ENCODE measurements at regions not wholly inside any gene's neighbourhood (a gene's known extent, or its start where the extent isn't known, plus 50 kb on each side); places are given as distances from the start of the nearest gene placed in this dataset.

GRCh38 chr12:18207266-18207665 lies 54.1 kb upstream of the PIK3C2G start:
- Mint-ChIP-seq H3K9me3 (ENCODE audit: unreplicated experiment) (no peaks in the 10 kb centered on the region), H3K4me1 (ENCODE audit: low read depth, unreplicated experiment) (no peaks in the 10 kb centered on the region), H3K4me3 (ENCODE audit: unreplicated experiment) (no peak overlapping the region), H3K27ac (ENCODE audit: unreplicated experiment) (no peak overlapping the region), H3K27me3 (ENCODE audit: low read depth, unreplicated experiment) (no peaks in the 10 kb centered on the region), H3K36me3 (ENCODE audit: low read depth, unreplicated experiment) (no peaks in the 10 kb centered on the region)
- Histone ChIP-seq H4K20me1 (ENCODE audit: insufficient read depth, low read length) (no peaks in the 10 kb centered on the region), H3K9me3 (ENCODE audit: insufficient read depth, low read depth, low read length) (no peaks in the 10 kb centered on the region), H3K4me2 (ENCODE audit: low read length) (no peak overlapping the region), H3K4me3 (ENCODE audit: insufficient read depth, low read depth, low read length) (no peak overlapping the region), H3K27me3 (ENCODE audit: insufficient read depth, low read length) (no peaks in the 10 kb centered on the region), H2AFZ (ENCODE audit: low read depth, low read length) (no peak overlapping the region), H3K27ac (ENCODE audit: low read depth, low read length) (no peak overlapping the region), H3K79me2 (ENCODE audit: insufficient read depth, low read length) (no peaks in the 10 kb centered on the region), H3K4me1 (ENCODE audit: insufficient read depth, low read length) (no peaks in the 10 kb centered on the region), H3K9ac (ENCODE audit: low read length) (no peak overlapping the region), H3K36me3 (ENCODE audit: insufficient read depth, low read length) (no peaks in the 10 kb centered on the region)
- TF ChIP-seq EZH2 (IDR thresholded peaks at IDR 0.05; ENCODE audit: insufficient read depth, low read length): no peak
- DNase-seq (ENCODE audit: low read depth) (no peak), FAIRE-seq (no peak)

GRCh38 chr12:18206198-18206597 lies 55.1 kb upstream of the PIK3C2G start:
- no peaks in the 10 kb centered on the region for H3K27me3 Mint-ChIP-seq (ENCODE audit: low read depth, unreplicated experiment)
- Histone ChIP-seq H3K27me3 (ENCODE audit: insufficient read depth, low read length) (no peaks in the 10 kb centered on the region), H3K4me1 (ENCODE audit: insufficient read depth, low read length) (no peaks in the 10 kb centered on the region), H3K4me3 (ENCODE audit: insufficient read depth, low read depth, low read length) (no peak overlapping the region), H3K79me2 (ENCODE audit: insufficient read depth, low read length) (no peaks in the 10 kb centered on the region), H2AFZ (ENCODE audit: low read depth, low read length) (no peak overlapping the region), H3K36me3 (ENCODE audit: insufficient read depth, low read length) (no peaks in the 10 kb centered on the region), H3K9ac (ENCODE audit: low read length) (no peak overlapping the region), H4K20me1 (ENCODE audit: insufficient read depth, low read length) (no peaks in the 10 kb centered on the region), H3K27ac (ENCODE audit: low read depth, low read length) (no peak overlapping the region), H3K9me3 (ENCODE audit: insufficient read depth, low read depth, low read length) (no peaks in the 10 kb centered on the region), H3K4me2 (ENCODE audit: low read length) (no peak overlapping the region)
- DNase-seq (ENCODE audit: low read depth) (no peak), FAIRE-seq (no peak)
- H3K9me3 Mint-ChIP-seq (ENCODE audit: unreplicated experiment): no peaks in the 10 kb centered on the region
- no peaks in the 10 kb centered on the region for H3K4me1 Mint-ChIP-seq (ENCODE audit: low read depth, unreplicated experiment)
- H3K27ac Mint-ChIP-seq (ENCODE audit: unreplicated experiment): no peak overlapping the region
- H3K4me3 Mint-ChIP-seq (ENCODE audit: unreplicated experiment): no peak overlapping the region
- H3K36me3 Mint-ChIP-seq (ENCODE audit: low read depth, unreplicated experiment): no peaks in the 10 kb centered on the region
- TF ChIP-seq CTCF (IDR thresholded peaks at IDR 0.05; ENCODE audit: insufficient read depth, low read depth, low read length): no peak
- no peak for TF ChIP-seq EZH2 (IDR thresholded peaks at IDR 0.05; ENCODE audit: insufficient read depth, low read length)

- H3K4me3 Mint-ChIP-seq (ENCODE audit: unreplicated experiment): no peak overlapping the region
- H3K27ac Mint-ChIP-seq (ENCODE audit: unreplicated experiment): no peak overlapping the region
- Histone ChIP-seq H3K36me3 (ENCODE audit: insufficient read depth, low read length) (no peaks in the 10 kb centered on the region), H3K9me3 (ENCODE audit: insufficient read depth, low read depth, low read length) (no peaks in the 10 kb centered on the region), H3K27me3 (ENCODE audit: insufficient read depth, low read length) (no peaks in the 10 kb centered on the region), H3K4me1 (ENCODE audit: insufficient read depth, low read length) (no peaks in the 10 kb centered on the region), H3K27ac (ENCODE audit: low read depth, low read length) (no peak overlapping the region), H3K4me2 (ENCODE audit: low read length) (no peak overlapping the region), H4K20me1 (ENCODE audit: insufficient read depth, low read length) (no peaks in the 10 kb centered on the region), H3K9ac (ENCODE audit: low read length) (no peak overlapping the region), H3K79me2 (ENCODE audit: insufficient read depth, low read length) (no peaks in the 10 kb centered on the region), H2AFZ (ENCODE audit: low read depth, low read length) (no peak overlapping the region), H3K4me3 (ENCODE audit: insufficient read depth, low read depth, low read length) (no peak overlapping the region)
- no peaks in the 10 kb centered on the region for H3K27me3 Mint-ChIP-seq (ENCODE audit: low read depth, unreplicated experiment)
- no peaks in the 10 kb centered on the region for H3K4me1 Mint-ChIP-seq (ENCODE audit: low read depth, unreplicated experiment)
- TF ChIP-seq EZH2 (IDR thresholded peaks at IDR 0.05; ENCODE audit: insufficient read depth, low read length) (no peak), CTCF (IDR thresholded peaks at IDR 0.05; ENCODE audit: insufficient read depth, low read depth, low read length) (no peak)
- DNase-seq (ENCODE audit: low read depth): no peak
- H3K9me3 Mint-ChIP-seq (ENCODE audit: unreplicated experiment): no peaks in the 10 kb centered on the region
- no peak for FAIRE-seq
- no peaks in the 10 kb centered on the region for H3K36me3 Mint-ChIP-seq (ENCODE audit: low read depth, unreplicated experiment)
These were observed 57.3 kb upstream of the PIK3C2G start for GRCh38 chr12:18204053-18204452.
